ENCODE measurements at regions not wholly inside any gene's neighbourhood (a gene's known extent, or its start where the extent isn't known, plus 50 kb on each side); places are given as distances from the start of the nearest gene placed in this dataset.

GRCh38 chr12:67453191-67453590 is 184.0 kb downstream of the CAND1 start:
- DNase-seq = no peak
- TF ChIP-seq POLR2A (IDR thresholded peaks at IDR 0.05; ENCODE audit: low read length) = no peak
- no peak for TF ChIP-seq GATA1 (IDR thresholded peaks at IDR 0.05; ENCODE audit: low read depth, low read length)

- TF ChIP-seq POLR2A (IDR thresholded peaks at IDR 0.05; ENCODE audit: low read length) (no peak), GATA1 (IDR thresholded peaks at IDR 0.05; ENCODE audit: low read depth, low read length) (no peak)
- no peak for DNase-seq
Observed at GRCh38 chr12:67455236-67455635, 186.1 kb downstream of the CAND1 start.

- TF ChIP-seq POLR2A (IDR thresholded peaks at IDR 0.05; ENCODE audit: low read length) (no peak), GATA1 (IDR thresholded peaks at IDR 0.05; ENCODE audit: low read depth, low read length) (no peak)
- no peak for DNase-seq
Observed at GRCh38 chr12:67456431-67456901, 187.3 kb downstream of the CAND1 start.

- no peak for DNase-seq
- TF ChIP-seq GATA1 (IDR thresholded peaks at IDR 0.05; ENCODE audit: low read depth, low read length) (no peak), POLR2A (IDR thresholded peaks at IDR 0.05; ENCODE audit: low read length) (no peak)
Observed at GRCh38 chr12:67457136-67457535, 188.0 kb downstream of the CAND1 start.

- no peak for DNase-seq
- TF ChIP-seq POLR2A (IDR thresholded peaks at IDR 0.05; ENCODE audit: low read length) (no peak), GATA1 (IDR thresholded peaks at IDR 0.05; ENCODE audit: low read depth, low read length) (no peak)
Observed at GRCh38 chr12:67457778-67458665, 188.9 kb downstream of the CAND1 start.

GRCh38 chr12:67459173-67459572 is 189.4 kb upstream of the DYRK2 start:
- TF ChIP-seq GATA1 (IDR thresholded peaks at IDR 0.05; ENCODE audit: low read depth, low read length) (no peak), POLR2A (IDR thresholded peaks at IDR 0.05; ENCODE audit: low read length) (no peak)
- DNase-seq = no peak

- no peak for DNase-seq
- TF ChIP-seq POLR2A (IDR thresholded peaks at IDR 0.05; ENCODE audit: low read length) (no peak), GATA1 (IDR thresholded peaks at IDR 0.05; ENCODE audit: low read depth, low read length) (no peak)
Observed at GRCh38 chr12:67459578-67459977, 189.0 kb upstream of the DYRK2 start.

- TF ChIP-seq POLR2A (IDR thresholded peaks at IDR 0.05; ENCODE audit: low read length) (no peak), GATA1 (IDR thresholded peaks at IDR 0.05; ENCODE audit: low read depth, low read length) (no peak)
- no peak for DNase-seq
Observed at GRCh38 chr12:67460388-67460787, 188.2 kb upstream of the DYRK2 start.

- DNase-seq = no peak
- TF ChIP-seq GATA1 (IDR thresholded peaks at IDR 0.05; ENCODE audit: low read depth, low read length) = no peak
- no peak for TF ChIP-seq POLR2A (IDR thresholded peaks at IDR 0.05; ENCODE audit: low read length)
Observed at GRCh38 chr12:67468549-67469245, 179.8 kb upstream of the DYRK2 start.

GRCh38 chr12:67469666-67470065 is 178.9 kb upstream of the DYRK2 start:
- TF ChIP-seq POLR2A (IDR thresholded peaks at IDR 0.05; ENCODE audit: low read length) = no peak
- no peak for TF ChIP-seq GATA1 (IDR thresholded peaks at IDR 0.05; ENCODE audit: low read depth, low read length)
- DNase-seq = no peak

- no peak for DNase-seq
- TF ChIP-seq GATA1 (IDR thresholded peaks at IDR 0.05; ENCODE audit: low read depth, low read length) = no peak
Observed at GRCh38 chr12:67471810-67472209, 176.7 kb upstream of the DYRK2 start.

GRCh38 chr12:67472539-67472938 is 176.0 kb upstream of the DYRK2 start:
- TF ChIP-seq GATA1 (IDR thresholded peaks at IDR 0.05; ENCODE audit: low read depth, low read length) = no peak
- DNase-seq = no peak

GRCh38 chr12:67474934-67475620 is 173.5 kb upstream of the DYRK2 start:
- no peak for DNase-seq
- TF ChIP-seq POLR2A (IDR thresholded peaks at IDR 0.05; ENCODE audit: low read length) (no peak), GATA1 (IDR thresholded peaks at IDR 0.05; ENCODE audit: low read depth, low read length) (no peak)

GRCh38 chr12:67475725-67476124 is 172.8 kb upstream of the DYRK2 start:
- no peak for DNase-seq

More at GRCh38 chr12:67475725-67476124, 172.8 kb upstream of the DYRK2 start:
- no peak for TF ChIP-seq GATA1 (IDR thresholded peaks at IDR 0.05; ENCODE audit: low read depth, low read length)
- TF ChIP-seq POLR2A (IDR thresholded peaks at IDR 0.05; ENCODE audit: low read length) = no peak

Data from erythroblast (primary cell).